NCI-H524 treated with DMSO at 0.1 percent for 48 hours (cell line): ENCODE measurements at regions not wholly inside any gene's neighbourhood (a gene's known extent, or its start where the extent isn't known, plus 50 kb on each side); places are given as distances from the start of the nearest gene placed in this dataset.
A peak's percentile ranks its signal among the peaks of the same experiment; 100 is the strongest.

ENCODE experiments used
- DNase-seq: peaks from one replicate; lab custom pipeline; 2025; lab: John Stamatoyannopoulos, UW

- DNase-seq = no peak
Measured at GRCh38 chr4:25528391-25528790, 127.3 kb upstream of the SLC34A2 start.

GRCh38 chr4:25531272-25531671, 124.4 kb upstream of the SLC34A2 start:
- DNase-seq = no peak

- DNase-seq = no peak
Measured at GRCh38 chr4:25532591-25532990, 123.1 kb upstream of the SLC34A2 start.

- DNase-seq = no peak
Measured at GRCh38 chr4:25533256-25533655, 122.4 kb upstream of the SLC34A2 start.

GRCh38 chr4:25535278-25535677, 120.4 kb upstream of the SLC34A2 start:
- no peak for DNase-seq

- DNase-seq = no peak
Measured at GRCh38 chr4:25535701-25536473, 119.8 kb upstream of the SLC34A2 start.

- no peak for DNase-seq
Measured at GRCh38 chr4:25536564-25537320, 118.9 kb upstream of the SLC34A2 start.

GRCh38 chr4:25538430-25538829, 117.2 kb upstream of the SLC34A2 start:
- no peak for DNase-seq

- no peak for DNase-seq
Measured at GRCh38 chr4:25539241-25539640, 116.4 kb upstream of the SLC34A2 start.

GRCh38 chr4:25540734-25541133, 114.9 kb upstream of the SLC34A2 start:
- DNase-seq = no peak

GRCh38 chr4:25547343-25547742, 108.3 kb upstream of the SLC34A2 start:
- DNase-seq = no peak

GRCh38 chr4:25549413-25549812, 106.2 kb upstream of the SLC34A2 start:
- no peak for DNase-seq

- no peak for DNase-seq
Measured at GRCh38 chr4:25550376-25551030, 105.1 kb upstream of the SLC34A2 start.

- no peak for DNase-seq
Measured at GRCh38 chr4:25551605-25552004, 104.0 kb upstream of the SLC34A2 start.

- no peak for DNase-seq
Measured at GRCh38 chr4:25552580-25553271, 102.9 kb upstream of the SLC34A2 start.

- DNase-seq = no peak
Measured at GRCh38 chr4:25559508-25559907, 96.1 kb upstream of the SLC34A2 start.

GRCh38 chr4:25560605-25561004, 95.0 kb upstream of the SLC34A2 start:
- no peak for DNase-seq

GRCh38 chr4:25563071-25563564, 92.5 kb upstream of the SLC34A2 start:
- DNase-seq = peak; percentile 29

- DNase-seq = no peak
Measured at GRCh38 chr4:25564836-25565235, 90.8 kb upstream of the SLC34A2 start.

GRCh38 chr4:25567253-25567652, 88.4 kb upstream of the SLC34A2 start:
- DNase-seq = no peak

GRCh38 chr4:25569716-25570115, 85.9 kb upstream of the SLC34A2 start:
- no peak for DNase-seq

- no peak for DNase-seq
Measured at GRCh38 chr4:25575611-25576010, 80.0 kb upstream of the SLC34A2 start.
